ENCODE measurements at regions not wholly inside any gene's neighbourhood (a gene's known extent, or its start where the extent isn't known, plus 50 kb on each side); places are given as distances from the start of the nearest gene placed in this dataset.

DNA sequence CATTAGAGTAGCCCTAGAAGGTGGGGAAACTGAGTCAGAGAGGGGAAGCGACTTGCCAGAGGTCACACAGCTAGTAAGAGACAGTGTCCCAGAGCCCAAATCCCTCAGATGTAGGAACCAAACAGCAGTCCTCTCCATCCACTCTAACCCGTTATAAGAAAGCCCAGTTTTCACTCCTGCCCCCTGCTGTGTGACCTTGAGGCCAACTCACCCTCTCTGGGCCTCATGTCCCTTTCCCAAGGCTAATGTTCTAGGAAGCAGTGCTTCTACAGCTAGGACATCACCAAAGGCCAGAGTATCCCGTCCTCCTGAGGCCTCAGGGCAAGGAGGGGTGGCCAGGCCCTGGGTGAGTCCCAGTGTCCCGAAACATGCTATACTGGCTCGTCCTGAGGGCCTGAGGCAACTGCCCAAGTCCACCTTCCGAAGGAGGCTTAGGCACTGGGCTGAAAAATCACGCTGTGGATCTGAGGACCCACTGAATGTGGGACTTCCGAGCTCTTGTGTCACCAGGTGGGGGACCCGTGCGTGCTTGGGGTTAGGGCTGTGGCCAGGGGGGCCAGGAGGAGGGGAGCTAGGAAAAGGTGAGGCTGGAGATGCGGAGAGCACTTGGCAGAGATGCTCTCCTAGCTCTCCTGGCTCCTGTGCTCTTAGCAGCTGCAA, 109.2 kb upstream of the SLC6A11 start:
- no peak for TF ChIP-seq CTCF (IDR thresholded peaks at IDR 0.05)
- no peak for TF ChIP-seq POLR2A (IDR thresholded peaks at IDR 0.05)
- DNase-seq = no peak
- no peaks in the 10 kb centered on the region for H3K9me3 ChIP-seq
- H3K4me1 ChIP-seq = peaks cover 0 to 8% (median 3%) of the 10 kb centered on the region in 4 donors
- peaks cover 0 to 9% of the 10 kb centered on the region in 2 donors for H3K27me3 ChIP-seq
- no peak overlapping the region for H3K27ac ChIP-seq
- H3K4me3 ChIP-seq = no peak overlapping the region
- H3K36me3 ChIP-seq = no peaks in the 10 kb centered on the region

DNA sequence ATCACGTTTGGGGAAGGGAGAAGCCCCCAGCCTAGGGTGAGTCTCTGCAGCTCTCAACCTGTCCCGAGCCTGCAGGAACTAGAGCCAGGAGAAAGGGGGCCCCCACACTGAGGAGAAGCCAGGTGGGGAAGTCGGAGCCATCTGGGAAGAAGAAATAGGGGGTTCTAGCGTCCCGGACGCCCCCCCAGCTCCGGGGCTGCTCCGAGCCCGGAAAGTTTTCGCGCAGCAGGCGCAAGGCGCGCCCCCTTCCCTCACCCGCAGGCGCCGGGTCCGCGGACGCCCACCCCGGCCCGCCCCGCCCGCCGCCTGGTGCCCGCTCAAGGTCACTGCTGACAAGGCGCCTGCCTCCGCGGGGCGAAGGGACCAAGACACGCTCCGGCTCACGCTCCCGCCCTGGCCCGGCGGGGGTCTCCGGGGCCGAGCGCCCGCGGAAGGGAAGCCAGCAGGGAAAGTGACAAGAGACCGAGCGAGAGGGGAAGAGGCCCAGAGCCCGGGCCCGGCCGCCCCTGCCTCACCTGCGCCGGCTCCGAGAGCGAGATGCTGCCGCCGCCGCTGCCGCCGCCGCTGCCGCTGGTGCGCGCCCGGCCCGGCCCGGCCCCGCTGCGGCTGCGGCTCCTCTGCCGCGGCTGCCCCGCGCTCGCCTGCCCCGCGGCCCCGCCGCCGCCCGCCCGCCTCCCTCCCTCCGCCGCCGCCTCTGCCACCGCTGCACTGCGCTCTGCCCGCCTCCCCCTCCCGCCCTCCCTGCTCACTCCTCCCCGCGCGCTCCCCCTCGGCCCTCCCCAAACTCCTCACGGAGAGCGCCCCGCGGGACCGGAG, 108.4 kb upstream of the SLC6A11 start:
- Histone ChIP-seq H3K36me3 (no peaks in the 10 kb centered on the region), H3K4me3 (peak overlapping the region in 2 of 4 donors; percentile 15 to 31), H3K4me1 (peaks cover 0 to 8% (median 3%) of the 10 kb centered on the region in 4 donors), H3K27me3 (peaks cover 0 to 9% of the 10 kb centered on the region in 2 donors), H3K27ac (no peak overlapping the region), H3K9me3 (no peaks in the 10 kb centered on the region)
- DNase-seq = no peak
- TF ChIP-seq CTCF (IDR thresholded peaks at IDR 0.05) (no peak), POLR2A (IDR thresholded peaks at IDR 0.05) (no peak)

GRCh38 chr3:10708216-10708893, 107.7 kb upstream of the SLC6A11 start:
- peaks cover 0 to 9% of the 10 kb centered on the region in 2 donors for H3K27me3 ChIP-seq
- H3K9me3 ChIP-seq = no peaks in the 10 kb centered on the region
- peaks cover 0 to 8% (median 3%) of the 10 kb centered on the region in 4 donors for H3K4me1 ChIP-seq
- H3K27ac ChIP-seq = no peak overlapping the region
- no peak for DNase-seq
- TF ChIP-seq CTCF (IDR thresholded peaks at IDR 0.05) (no peak), POLR2A (IDR thresholded peaks at IDR 0.05) (no peak)
- no peaks in the 10 kb centered on the region for H3K36me3 ChIP-seq
- no peak overlapping the region for H3K4me3 ChIP-seq

GRCh38 chr3:10709110-10709781, 106.8 kb upstream of the SLC6A11 start:
- peaks cover 0 to 8% (median 3%) of the 10 kb centered on the region in 4 donors for H3K4me1 ChIP-seq
- H3K9me3 ChIP-seq = no peaks in the 10 kb centered on the region
- H3K27me3 ChIP-seq = peaks cover 0 to 9% of the 10 kb centered on the region in 2 donors
- TF ChIP-seq POLR2A (IDR thresholded peaks at IDR 0.05) = no peak
- TF ChIP-seq CTCF (IDR thresholded peaks at IDR 0.05) = no peak
- no peaks in the 10 kb centered on the region for H3K36me3 ChIP-seq
- H3K4me3 ChIP-seq = no peak overlapping the region
- no peak overlapping the region for H3K27ac ChIP-seq
- no peak for DNase-seq

DNA sequence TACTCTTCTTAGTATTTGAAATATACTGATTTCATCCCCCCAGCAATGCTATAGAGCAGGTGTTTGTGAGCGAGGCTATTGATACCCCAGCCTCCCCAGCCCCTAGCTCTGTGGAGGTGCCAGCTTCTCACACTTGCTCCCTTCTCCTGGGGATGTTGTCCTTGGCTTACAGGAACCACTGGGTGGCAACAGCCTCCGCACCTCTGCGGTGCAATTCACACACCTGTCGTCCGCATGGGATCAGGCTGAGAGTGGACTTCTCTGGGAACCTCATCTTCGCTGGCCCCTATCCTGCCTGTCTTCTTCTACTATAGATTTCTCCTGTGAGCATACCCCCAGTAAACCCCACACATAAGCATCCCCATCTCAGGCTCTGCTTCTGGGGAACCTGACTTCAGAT, 103.9 kb upstream of the SLC6A11 start:
- H3K27me3 ChIP-seq = peaks cover 0 to 6% of the 10 kb centered on the region in 2 donors
- no peak overlapping the region for H3K27ac ChIP-seq
- no peak overlapping the region for H3K4me3 ChIP-seq
- TF ChIP-seq CTCF (IDR thresholded peaks at IDR 0.05) (no peak), POLR2A (IDR thresholded peaks at IDR 0.05) (no peak)
- H3K4me1 ChIP-seq = peaks cover 0 to 8% (median 3%) of the 10 kb centered on the region in 4 donors
- no peak for DNase-seq
- peaks cover 0 to 4% (median 0%) of the 10 kb centered on the region in 4 donors for H3K9me3 ChIP-seq
- no peaks in the 10 kb centered on the region for H3K36me3 ChIP-seq

Data from Peyer's patch (tissue), 4 donors.